ENCODE measurements at regions not wholly inside any gene's neighbourhood (a gene's known extent, or its start where the extent isn't known, plus 50 kb on each side); places are given as distances from the start of the nearest gene placed in this dataset.
"Not testable (repeated sequence)": the region's sequence is repeated elsewhere in the genome, so short reads cannot be mapped to it uniquely, and the experiment has no call there.

DNA sequence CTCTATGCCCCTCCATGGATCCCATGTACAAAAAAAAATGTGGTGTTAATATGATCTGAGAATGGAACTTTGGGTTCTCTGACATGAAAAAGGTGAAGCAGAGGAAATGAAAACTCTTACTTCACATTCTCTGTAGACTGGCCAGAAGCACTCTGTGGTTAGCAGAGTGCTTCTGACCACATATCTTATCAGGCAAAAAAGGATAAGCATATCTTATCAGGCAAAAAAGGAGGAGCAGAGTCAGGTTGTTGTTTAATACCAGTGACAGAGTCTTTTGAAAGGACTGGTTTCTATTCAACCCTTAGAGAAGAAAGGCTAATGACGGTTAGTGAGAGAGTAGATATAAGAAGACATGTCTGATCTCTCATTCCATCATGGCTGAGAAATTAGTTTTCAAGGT lies 1404.8 kb downstream of the SLITRK1 start:
- no peak for DNase-seq

DNA sequence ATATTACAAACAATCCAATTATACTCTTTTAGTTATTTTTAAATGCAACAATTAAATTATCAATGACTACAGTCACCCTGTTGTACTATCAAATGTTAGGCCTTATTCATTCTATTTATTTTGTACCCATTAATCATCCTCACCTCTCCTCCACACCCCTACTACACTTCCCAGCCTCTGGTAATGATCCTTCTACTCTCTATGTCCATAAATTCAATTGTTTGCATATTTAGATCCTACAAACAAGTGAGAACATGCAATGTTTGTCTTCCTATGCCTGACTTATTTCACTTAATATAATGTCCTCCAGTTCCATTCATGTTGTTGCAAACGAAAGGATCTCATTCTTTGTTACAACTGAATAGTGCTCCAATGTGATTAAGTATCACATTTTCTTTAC lies 1414.6 kb downstream of the SLITRK1 start:
- no peak for DNase-seq

DNA sequence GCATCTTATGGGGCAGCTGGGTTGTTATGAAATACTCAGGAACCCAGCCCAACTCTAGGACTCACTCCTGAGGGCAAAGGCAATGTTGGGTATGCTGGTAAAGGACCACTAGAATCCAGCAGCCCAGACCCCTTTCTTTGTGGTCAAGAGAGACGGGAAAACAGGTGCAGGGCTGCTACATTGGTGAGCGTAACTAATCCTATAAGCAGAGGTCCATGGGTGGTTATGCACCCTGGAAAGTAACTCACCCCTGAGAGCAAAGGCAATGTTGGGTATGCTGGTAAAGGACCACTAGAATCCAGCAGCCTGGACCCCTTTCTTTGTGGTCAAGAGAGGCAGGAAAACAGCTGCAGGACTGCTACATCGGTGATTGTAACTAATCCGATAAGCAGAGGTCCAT lies 1422.7 kb downstream of the SLITRK1 start:
- not testable (repeated sequence) for DNase-seq

DNA sequence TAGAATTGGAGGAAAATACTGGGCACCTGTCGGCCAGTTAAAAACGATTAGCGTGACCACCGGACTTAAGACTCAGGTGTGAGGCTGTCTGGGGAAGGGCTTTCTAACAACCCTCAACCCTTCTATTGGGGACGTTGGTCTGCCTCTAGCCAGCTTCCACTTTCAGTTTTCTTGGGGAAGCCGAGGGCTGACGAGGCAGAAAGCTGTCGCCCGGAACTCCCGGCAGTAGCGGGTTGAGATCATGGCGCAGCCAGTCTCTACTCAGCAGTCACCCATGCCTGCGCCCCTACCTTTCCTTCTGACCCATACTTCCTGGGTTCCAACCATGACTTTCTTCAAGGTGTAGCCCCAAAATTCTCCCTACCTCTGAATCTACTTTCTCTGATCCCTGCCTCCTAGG lies 1424.1 kb downstream of the SLITRK1 start:
- DNase-seq: no peak

DNA sequence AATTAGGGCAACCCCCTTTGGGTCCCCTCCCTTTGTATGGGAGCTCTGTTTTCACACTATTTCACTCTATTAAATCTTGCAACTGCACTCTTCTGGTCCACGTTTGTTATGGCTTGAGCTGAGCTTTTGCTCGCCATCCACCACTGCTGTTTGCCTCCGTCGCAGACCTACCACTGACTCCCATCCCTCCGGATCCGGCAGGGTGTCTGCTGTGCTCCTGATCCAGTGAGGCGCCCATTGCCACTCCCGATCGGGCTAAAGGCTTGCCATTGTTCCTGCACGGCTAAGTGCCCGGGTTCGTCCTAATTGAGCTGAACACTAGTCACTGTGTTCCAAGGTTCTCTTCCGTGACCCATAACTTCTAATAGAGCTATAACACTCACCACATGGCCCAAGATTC lies 1424.7 kb downstream of the SLITRK1 start:
- not testable (repeated sequence) for DNase-seq

DNA sequence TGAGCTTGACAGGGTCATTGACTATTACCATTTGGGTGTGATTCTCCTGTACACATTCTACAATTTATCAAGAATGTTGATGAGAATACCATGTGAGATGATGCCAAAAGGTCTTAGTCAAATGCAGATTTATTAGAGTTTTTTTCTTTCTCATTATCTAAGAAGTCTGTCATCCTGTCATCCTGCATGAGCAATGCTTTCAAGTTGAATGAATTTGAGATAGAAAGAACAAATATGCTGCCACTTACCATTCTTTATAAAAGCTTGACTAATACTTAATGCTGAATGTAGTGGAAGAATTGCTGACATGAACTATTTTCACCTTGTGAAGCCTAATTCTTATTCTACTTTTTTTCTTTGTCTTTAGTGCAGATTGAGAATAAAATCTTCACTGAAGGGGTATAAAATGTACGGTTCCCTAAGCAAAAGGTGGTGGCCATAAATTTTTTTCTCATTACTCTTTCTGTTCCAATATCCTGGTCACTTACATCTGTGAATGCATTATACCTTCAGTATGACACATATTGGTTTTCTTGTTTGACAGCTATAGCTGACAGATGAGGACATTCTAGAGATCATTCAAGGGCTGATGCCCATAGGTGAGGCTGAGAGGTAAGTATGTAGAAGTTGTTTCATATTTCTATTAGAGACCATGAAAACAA lies 1434.7 kb downstream of the SLITRK1 start:
- DNase-seq: no peak

DNA sequence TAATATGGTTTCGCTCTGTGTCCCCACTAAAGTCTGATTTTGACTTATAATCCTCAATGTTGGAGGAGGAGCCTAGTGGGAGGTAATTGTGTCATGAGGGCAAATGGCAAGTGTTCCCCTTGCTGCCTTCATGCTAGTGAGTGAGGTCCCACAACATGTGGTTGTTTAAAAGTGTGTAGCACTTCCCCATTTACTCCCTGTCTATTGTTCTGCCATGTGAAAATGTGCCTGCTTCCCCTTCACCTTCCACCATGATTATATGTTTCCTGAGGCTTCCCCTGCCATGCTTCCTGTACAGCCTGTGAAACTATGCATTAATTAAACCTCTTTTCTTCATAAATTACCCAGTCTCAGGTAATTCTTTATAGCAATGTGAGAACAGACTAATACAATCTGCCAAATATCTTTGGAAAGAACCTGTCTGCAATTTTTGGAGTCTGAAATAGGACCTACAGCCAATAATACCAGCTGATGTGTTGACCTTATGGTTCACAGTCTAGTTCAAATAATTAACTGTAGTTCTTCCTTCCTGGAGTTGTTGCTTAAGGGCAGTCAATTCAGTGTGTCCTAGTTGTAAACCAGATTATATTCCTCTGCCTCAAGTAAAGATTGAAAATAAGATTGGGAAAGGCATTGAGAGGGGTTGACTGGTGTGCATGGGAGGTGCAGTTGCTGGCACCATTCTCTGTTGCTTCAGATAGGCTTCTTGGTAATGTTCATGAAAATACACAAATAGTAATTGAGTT lies 1442.9 kb downstream of the SLITRK1 start:
- no peak for DNase-seq

DNA sequence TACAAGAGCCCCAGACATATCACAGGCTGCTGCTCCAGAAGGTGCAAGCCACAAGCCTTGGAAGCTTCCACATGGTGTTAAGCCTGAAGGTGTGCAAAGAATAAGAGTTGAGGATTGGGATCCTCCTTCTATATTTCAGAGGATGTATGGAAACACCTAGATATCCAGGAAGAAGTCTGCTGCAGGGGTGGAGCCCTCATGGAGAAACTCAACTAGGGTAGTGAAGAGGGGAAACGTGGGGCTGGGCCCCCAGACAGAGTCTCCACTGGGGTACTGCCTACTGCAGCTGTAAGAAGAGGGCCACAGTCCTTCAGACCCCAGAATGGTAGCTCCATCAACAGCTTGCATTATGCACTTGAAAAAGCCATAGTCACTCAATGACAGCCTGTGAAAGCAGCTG lies 1444.0 kb downstream of the SLITRK1 start:
- no peak for DNase-seq

DNA sequence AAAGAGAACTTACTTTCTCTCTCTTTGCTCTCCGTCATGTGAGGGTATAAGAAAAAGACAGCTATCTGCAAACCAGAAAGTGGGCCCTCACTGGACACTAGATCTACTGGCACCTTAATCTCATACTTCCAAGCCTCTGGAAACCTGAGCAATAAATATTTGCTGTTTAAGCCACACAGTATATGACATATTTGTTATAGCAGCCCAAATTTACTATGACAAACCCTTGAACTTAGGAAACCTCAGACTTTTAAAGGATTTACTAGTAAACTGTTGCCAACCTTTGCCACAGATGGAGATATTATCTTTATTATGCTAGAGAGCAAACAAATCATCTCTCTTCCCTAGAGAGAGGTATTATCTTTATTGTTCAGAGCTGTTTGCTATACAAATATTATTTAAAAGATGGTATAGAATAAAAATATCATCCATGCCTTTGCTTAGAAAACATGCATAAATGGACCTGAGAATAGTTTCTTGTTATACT lies 1446.1 kb downstream of the SLITRK1 start:
- DNase-seq: no peak

DNA sequence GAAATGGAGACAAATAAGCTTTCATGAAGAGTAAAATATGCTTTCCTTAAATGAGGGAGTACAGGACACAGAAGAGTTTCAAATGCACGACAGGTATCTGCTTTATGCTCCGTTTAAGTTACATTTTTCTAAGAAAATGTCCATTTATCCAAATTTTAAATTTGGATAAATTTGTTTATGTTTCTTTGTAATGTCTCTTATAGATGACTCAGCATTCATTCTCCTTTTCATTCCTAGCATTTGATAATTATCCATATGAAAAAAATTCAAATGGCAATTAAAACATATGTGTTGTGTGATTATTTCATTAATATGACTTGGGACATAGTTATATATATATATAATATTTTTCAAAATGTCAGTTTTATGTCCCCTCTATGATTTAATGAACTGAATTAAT lies 1449.3 kb downstream of the SLITRK1 start:
- no peak for DNase-seq

DNA sequence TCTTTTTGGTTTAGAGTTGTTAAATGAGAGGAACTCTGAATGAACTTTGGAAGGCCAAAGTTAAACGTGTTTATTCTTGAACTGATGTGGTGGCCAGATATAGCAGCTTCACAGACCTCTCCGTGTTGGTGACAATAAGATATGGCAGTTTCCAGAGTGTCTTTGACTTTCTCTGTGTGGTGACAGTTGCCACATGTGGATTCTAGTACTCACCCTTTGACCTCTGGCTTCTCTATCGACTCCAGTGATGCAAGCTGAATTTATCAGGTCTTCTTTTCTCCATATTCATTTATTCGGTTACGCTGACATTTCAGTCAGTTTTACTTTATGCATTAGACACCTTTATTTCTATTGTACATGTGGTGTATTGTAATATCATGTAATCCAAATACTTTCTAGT lies 1469.5 kb downstream of the SLITRK1 start:
- no peak for DNase-seq

DNA sequence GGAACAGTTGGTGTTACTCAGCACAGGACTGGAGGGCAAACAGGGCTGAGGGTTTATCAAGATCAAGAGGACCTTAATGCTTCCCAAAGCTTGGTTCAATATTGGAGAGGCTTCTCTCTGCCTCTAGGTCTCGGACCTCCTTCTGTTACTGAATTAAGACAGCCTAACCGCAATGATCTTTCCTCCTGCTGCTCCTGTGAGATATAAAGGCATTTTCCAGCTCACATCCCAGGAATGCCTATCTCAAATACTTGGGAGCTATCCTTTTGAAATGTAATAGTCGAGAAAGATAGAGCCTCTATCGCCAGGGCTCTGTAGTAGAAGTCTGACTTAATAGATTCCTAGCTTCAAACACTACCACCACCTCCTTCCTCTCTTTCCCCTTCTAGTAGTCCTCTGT lies 1475.0 kb downstream of the SLITRK1 start:
- no peak for DNase-seq

DNA sequence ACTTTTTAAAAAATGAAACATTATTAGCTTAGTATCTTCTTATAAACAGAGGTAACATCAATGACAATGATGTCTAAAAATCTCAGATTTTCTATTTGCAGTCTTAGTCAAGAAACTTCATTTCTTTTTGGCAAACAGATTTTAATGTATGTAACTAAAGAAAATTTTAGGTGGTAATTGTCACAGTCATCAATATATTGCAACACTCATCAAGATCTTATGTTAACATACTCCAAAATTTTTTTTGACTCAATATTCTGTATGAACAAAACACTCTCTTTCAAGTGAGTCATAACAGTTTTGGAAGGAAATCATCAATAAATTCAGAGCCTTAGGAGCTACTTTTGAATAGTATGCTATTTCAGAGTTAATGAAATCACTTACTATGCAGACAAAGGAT lies 1507.6 kb downstream of the SLITRK1 start:
- DNase-seq: no peak

DNA sequence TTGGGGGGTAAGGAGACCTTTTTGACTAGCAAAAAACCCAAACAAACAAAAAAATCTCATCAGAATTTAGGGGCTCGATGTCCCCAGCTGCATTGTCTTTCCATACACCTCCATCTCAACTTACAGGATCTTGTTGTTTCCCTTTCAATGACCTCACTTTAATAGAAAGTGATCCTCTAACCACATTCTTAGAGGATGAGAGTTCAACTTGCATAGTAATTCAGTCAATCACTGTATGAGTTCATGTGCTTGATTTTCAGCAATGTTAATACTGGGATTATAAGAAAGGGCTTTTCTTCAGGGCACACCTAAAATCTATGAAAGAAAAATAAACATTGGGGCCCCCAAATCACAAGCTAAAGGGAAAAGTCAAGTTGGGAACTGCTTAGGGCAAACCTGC lies 1512.0 kb downstream of the SLITRK1 start:
- DNase-seq: no peak

DNA sequence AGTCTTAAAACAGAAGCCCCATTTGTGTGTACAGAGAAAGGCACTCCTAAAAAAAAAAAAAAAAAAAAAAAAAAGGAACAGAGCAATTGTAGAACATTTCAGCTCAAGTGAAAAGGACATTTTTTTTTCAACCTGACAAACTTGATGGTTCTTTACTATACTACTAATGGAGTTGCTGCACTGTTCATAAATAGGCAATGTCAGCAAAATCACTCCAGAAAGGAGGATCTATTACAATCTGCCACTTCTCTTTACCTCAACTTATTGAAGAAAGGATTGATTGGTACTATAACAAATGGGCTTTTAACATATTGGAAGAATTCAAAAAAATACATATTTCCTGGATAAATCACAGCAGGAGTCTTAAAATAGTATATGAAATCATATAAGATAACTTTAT lies 1517.7 kb downstream of the SLITRK1 start:
- no peak for DNase-seq

DNA sequence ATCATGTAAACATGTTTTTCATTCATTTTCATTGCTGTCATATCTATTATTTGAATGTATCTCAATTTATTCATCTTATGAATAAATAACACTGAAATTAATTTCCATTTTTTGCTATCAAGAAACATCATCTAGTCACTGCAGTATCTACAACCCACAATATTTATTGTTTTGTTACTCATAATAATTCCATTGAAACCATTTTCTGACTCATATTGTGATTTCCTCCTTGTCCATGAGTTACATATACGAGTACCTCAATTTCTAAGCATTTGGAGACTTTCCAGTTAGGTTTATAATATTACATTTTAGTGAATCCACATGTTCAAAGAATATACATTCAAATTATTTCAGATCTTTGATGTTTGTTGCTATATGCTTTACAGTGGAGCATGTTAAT lies 1524.0 kb downstream of the SLITRK1 start:
- no peak for DNase-seq

DNA sequence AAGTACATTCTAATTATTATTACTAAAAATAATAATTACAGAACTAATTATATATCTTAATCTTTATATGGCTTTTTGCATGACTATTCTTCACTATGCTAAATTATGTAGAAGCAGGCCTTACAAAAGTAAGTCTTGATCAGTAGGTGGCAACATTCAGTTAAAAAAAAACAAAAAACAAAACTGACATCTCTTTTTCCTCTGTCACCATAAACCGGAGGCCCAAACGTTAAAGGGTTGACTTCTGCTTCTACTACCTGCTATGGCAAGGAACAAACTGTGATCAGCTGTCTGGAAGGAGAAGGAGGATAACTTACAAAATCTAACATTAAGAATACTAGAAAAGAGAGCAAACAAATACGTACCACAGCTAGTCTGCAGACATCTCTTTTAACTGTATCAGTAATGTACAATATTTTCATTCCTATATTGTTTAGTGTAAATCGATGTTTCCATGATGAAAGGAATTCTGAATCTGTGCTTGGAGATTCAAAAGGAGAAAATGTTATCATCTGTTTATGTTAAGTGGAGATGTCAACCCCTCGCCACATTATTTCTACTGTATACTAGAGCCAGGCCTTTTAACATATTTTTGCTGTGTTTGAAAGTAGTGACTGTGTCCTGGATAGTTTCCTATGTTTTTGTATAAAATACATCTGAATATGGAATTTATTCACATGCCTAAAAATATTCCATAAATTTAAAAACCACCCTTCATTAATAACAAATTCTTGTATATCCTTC lies 1525.4 kb downstream of the SLITRK1 start:
- no peak for DNase-seq

DNA sequence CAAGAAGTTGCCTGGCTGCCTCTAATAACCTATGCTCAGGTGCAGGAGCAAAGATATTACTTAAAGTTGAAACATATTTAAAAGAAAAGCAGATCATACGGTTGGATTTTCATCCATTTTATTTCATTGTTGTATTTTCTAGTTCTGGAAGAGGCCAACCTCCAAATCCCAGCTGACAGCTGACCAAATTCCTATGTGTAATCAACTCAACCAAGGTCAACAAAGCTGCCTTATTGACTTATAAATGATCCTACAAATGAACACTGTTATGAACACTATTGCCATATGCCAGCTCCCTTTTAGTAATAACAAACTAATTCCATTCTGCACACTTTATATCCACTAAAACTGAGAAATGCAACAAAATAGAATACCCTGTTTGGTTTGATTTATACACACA lies 1537.4 kb downstream of the SLITRK1 start:
- no peak for DNase-seq

DNA sequence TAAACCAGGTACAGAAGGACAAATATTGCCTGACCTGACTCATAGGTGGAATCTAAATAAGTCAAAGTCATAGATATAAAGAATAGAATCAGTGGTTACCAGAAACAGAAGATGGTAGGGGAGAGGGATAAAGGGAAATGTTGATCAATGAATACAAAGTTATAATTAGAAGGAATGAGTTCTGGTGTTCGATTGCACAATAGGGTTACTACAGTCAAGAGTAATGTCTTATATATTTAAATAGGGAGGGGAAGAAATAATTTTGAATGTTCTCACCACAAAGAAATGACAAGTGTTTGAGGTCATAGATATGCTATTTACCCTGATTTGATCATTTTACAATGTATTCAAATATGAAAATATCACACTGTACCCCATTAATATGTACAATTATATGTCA lies 1541.2 kb downstream of the SLITRK1 start:
- no peak for DNase-seq

DNA sequence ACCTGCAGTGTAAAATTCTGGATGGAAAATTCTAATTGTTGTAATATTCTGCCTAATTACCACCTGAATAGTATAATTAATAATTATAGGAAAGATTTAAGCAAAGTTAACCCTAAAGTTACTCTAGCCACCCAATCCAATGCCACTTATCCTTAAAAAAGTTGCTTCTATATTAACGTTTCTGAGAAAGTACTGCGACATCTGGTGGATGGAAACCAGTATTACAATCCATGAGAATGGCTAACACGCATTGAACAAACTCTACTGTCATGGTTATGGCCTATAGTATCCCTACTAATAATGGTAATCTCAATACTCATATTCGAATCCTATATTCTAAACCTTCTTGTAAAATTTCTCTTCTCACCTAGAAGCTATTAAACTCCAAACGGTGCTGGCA lies 1551.8 kb downstream of the SLITRK1 start:
- DNase-seq: peak; percentile 2

DNA sequence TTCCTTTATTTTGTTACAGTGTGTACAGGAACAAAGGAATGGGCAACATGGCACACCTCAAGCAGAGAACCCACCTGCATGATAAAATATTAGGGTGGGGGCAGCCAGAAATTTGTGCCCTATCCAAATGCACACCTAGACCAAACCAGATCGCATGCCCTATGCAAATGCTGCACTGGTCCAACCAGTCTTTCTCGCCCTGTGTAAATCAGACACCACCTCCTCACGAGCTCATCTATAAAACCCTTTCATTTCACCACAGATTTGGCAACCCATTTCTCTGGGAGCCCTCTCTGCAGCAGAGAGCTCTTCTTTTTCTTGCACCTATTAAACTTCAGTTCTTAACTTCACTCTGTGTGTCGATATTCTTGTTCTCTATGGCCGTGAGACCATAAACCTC lies 1559.2 kb downstream of the SLITRK1 start:
- no peak for DNase-seq

DNA sequence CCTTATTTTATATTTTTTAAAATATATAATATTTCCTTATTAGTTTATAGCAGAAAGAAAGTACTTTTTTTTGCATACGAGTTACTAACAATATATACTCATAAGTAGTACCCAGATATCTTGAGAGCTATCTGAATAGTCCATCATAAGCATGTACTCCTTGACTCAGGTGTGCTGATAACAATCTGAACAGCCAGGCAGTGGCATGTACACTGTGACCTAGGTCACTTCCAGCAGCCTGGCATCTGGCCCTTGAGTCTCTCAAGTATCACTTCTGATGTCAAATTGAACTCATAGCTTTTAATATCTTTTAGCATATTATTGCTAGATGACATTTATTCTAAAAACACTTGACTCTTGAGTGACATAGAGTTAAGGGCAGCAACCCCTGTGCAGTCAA lies 1576.7 kb downstream of the SLITRK1 start:
- DNase-seq: no peak

DNA sequence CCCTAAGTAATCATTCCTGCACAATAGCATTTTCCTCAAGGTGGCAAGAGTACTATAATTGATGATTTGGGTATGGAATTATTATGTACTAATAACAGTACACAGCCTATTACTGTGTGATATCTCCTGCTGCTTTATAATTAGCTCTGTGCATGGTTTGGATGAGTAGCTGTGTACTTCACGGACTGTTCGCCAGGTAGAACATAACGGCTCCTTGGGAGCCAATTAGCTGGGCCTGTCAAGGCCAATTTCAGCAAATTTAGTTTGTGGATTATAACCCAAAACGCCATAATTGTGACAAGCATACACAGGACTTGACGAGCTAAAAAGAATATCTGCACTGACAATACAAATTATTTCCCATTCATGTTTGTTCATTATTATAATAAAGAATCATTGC lies 1584.2 kb downstream of the SLITRK1 start:
- no peak for DNase-seq

DNA sequence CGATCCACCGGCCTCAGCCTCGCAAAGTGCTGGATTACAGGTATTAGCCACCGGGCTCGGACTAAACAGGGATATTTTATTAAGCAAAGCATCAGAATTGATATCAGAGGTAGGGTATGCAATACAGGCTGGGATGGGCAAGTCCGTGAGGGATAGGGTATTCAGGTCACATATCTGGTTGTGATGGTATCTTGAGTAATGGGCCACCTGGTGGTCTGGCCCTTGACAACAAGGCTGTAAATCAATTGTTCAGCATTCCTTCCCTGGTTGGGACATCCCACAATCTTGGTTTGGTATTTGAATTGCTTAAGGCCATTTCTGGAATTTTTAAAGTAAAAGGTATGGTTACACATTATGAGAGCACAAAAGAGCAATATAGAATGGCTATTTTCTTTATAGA lies 1588.0 kb downstream of the SLITRK1 start:
- DNase-seq: no peak
